Colonic mucosa (tissue), 4 donors: ENCODE measurements at regions not wholly inside any gene's neighbourhood (a gene's known extent, or its start where the extent isn't known, plus 50 kb on each side); places are given as distances from the start of the nearest gene placed in this dataset.

Experiments used
- DNase-seq: peaks from one replicate; pipeline ENCODE4 v3.0.0-alpha.2; 2020
- H3K27ac ChIP-seq: fragments of 200-600 bp; one replicate; pipeline ENCODE4 v1.8.0; 2021
- H3K27me3 ChIP-seq: fragments of 200-600 bp; one replicate; pipeline ENCODE4 v1.8.0; 2021
- H3K36me3 ChIP-seq: fragments of 200-600 bp; one replicate; pipeline ENCODE4 v1.8.0; 2021
- H3K4me1 ChIP-seq: fragments of 200-600 bp; one replicate; pipeline ENCODE4 v1.8.0; 2021; ENCODE audit warnings: mild to moderate bottlenecking
- H3K4me3 ChIP-seq: fragments of 200-600 bp; one replicate; pipeline ENCODE4 v1.8.0; 2021
- H3K9ac ChIP-seq, 2 donors: one replicate each; pipeline ENCODE4 v1.7.0; 2013; ENCODE audit warnings: control low read depth in 2 of 2, low read depth in 2 of 2, low read length in 2 of 2
- H3K9me3 ChIP-seq: fragments of 200-600 bp; one replicate; pipeline ENCODE4 v1.8.0; 2021
- intact Hi-C: fragments of 100-400 bp; cut with DNase I; formaldehyde crosslinking; loops from one replicate; pipeline ENCODE4 v1.14.1; 2022
- TF ChIP-seq, protein P1 (sequence below): fragments of 200-600 bp; IDR thresholded peaks from one replicate; pipeline ENCODE4 v1.8.0; 2022; ENCODE audit warnings: antibody characterized with exemption, mild to moderate bottlenecking
- donor health status: healthy.
- donor health status: DM: no; HTN: no; CAD: no.
- donor health status: DM: no; HTN: no; CAD: no.

DNA sequence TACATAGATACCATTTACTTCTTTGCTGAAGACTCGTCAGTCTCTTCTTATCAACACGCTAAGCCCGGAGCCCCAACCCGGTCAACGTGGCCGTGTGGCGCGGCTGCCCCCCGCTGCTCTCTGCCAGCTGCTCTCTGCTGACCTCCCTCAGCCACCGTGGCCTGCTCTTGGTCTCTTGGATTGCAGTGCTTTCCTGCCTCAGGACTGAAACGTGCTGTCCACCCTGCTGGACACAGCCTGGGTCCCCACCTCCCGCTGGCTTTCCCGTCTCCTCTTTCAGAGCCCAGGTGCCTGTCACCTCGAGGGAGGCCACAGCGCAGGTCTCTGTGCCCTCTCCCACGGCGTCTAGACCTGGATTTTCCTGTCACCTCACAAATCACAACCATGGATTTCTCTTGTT lies 388.1 kb upstream of the B3GAT1 start:
- H3K27ac ChIP-seq: no peak overlapping the region
- H3K4me1 ChIP-seq: no peaks in the 10 kb centered on the region
- no peaks in the 10 kb centered on the region for H3K9me3 ChIP-seq
- no peak overlapping the region for H3K9ac ChIP-seq
- DNase-seq: no peak
- TF ChIP-seq, protein P1, sequence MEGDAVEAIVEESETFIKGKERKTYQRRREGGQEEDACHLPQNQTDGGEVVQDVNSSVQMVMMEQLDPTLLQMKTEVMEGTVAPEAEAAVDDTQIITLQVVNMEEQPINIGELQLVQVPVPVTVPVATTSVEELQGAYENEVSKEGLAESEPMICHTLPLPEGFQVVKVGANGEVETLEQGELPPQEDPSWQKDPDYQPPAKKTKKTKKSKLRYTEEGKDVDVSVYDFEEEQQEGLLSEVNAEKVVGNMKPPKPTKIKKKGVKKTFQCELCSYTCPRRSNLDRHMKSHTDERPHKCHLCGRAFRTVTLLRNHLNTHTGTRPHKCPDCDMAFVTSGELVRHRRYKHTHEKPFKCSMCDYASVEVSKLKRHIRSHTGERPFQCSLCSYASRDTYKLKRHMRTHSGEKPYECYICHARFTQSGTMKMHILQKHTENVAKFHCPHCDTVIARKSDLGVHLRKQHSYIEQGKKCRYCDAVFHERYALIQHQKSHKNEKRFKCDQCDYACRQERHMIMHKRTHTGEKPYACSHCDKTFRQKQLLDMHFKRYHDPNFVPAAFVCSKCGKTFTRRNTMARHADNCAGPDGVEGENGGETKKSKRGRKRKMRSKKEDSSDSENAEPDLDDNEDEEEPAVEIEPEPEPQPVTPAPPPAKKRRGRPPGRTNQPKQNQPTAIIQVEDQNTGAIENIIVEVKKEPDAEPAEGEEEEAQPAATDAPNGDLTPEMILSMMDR: no peak
- no peak overlapping the region for H3K4me3 ChIP-seq
- no peaks in the 10 kb centered on the region for H3K27me3 ChIP-seq
- intact Hi-C loops: no loop called here
- H3K36me3 ChIP-seq: no peaks in the 10 kb centered on the region

DNA sequence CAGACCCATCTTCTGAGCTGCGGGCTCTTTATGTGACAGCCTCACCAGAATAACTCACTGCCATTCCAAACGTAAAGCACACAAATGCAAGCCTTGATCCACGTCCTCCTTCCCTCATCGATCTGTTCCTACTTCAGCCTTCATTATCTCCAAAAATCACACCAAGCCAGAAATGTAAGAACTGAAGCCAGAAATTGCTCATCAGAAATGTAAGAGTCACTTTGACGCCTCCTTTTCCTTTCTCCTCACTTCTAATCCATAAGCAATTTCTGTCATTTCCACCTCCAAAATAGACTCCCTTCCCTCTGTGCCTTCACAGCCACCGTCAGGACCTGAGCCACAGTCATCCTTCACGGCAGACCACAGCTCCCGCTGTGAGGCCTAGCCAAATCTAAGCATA lies 387.3 kb upstream of the B3GAT1 start:
- Histone ChIP-seq H3K27me3 (no peaks in the 10 kb centered on the region), H3K27ac (no peak overlapping the region), H3K4me1 (no peaks in the 10 kb centered on the region), H3K4me3 (no peak overlapping the region), H3K9ac (no peak overlapping the region), H3K9me3 (no peaks in the 10 kb centered on the region), H3K36me3 (no peaks in the 10 kb centered on the region)
- intact Hi-C loops: no loop called here
- no peak for DNase-seq
- TF ChIP-seq, protein P1: no peak

DNA sequence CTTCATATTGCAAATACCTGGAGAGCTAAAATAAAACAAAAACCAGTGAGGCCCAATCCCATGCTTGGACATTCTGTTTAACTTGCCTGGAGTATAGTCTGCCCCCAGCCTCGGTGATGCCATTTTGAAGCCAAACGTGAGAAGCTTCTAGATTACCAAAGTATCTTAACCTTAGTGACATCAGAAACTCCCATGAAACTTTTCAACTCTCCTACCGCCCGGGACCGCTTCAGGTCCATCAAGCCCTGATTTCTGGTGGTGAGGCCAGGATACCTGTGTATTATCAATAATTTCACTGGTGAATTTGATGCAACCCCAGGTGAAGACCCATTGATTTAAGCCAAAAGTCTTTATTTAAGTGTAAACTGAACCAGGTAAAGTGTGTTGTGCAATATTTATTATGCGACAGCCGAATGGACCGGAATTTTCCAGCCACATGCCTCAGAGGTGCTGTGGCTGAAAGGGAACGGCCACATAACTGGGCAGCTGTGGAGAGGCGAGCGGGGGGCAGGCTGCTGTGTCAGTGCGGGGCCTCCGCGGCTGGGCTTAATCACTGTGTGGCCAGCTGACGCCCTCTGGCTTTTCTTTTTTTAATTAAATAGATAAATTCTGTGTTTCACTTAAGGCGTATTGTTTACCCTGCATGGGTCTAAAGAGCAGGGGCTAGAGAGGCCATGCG lies 385.5 kb upstream of the B3GAT1 start:
- no peak for DNase-seq
- Histone ChIP-seq H3K4me1 (no peaks in the 10 kb centered on the region), H3K4me3 (no peak overlapping the region), H3K27ac (no peak overlapping the region), H3K9ac (no peak overlapping the region), H3K36me3 (no peaks in the 10 kb centered on the region), H3K9me3 (no peaks in the 10 kb centered on the region), H3K27me3 (no peaks in the 10 kb centered on the region)
- TF ChIP-seq, protein P1: no peak
- intact Hi-C loops: no loop called here

DNA sequence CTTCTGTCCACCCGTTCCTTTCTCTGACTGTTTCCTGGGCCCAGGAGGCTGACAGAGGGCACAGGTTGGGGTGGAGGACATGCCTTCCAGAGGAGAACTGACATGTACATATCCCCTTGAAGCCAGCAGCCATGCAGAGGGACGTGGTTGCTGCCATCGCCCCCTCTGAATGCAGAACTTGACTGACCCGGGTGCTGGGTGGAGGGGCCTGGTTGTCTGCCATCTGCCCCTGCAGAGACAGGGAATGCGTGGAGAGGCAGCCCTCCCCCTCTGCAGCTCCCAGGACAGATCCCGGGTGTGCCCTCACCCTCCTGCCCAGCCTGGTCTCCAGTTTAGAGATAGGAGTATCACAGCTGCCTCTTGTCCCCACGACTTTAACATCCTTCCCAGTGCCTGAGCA lies 383.0 kb upstream of the B3GAT1 start:
- Histone ChIP-seq H3K9me3 (no peaks in the 10 kb centered on the region), H3K27ac (no peak overlapping the region), H3K36me3 (no peaks in the 10 kb centered on the region), H3K4me1 (no peaks in the 10 kb centered on the region), H3K9ac (no peak overlapping the region), H3K27me3 (no peaks in the 10 kb centered on the region), H3K4me3 (no peak overlapping the region)
- no peak for DNase-seq
- TF ChIP-seq, protein P1: no peak
- intact Hi-C loops: no loop called here

DNA sequence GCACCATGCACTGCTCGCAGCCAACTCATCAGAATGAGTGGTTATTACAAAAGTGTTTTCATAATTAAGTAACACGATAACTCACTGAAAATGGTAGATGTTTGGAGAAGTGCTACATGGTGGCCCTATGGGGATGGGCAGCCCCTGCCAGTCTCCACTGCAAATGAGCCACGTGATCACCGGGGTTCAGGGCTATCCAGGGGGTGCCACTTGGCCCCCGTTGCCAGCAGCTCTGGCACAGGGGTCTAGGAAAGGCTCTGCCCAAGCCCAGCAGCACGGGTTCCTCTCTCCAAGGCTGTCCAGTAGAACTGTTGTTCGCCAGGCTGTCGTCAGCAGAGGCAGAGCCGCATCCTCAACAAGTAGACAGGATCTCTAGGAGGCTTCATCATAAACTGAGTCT lies 382.1 kb upstream of the B3GAT1 start:
- Histone ChIP-seq H3K9ac (no peak overlapping the region), H3K4me3 (no peak overlapping the region), H3K36me3 (no peaks in the 10 kb centered on the region), H3K27ac (no peak overlapping the region), H3K9me3 (no peaks in the 10 kb centered on the region), H3K4me1 (no peaks in the 10 kb centered on the region), H3K27me3 (no peaks in the 10 kb centered on the region)
- DNase-seq: no peak
- TF ChIP-seq, protein P1: no peak
- intact Hi-C loops: no loop called here
